Lower leg skin (tissue), 3 donors: ENCODE measurements at regions not wholly inside any gene's neighbourhood (a gene's known extent, or its start where the extent isn't known, plus 50 kb on each side); places are given as distances from the start of the nearest gene placed in this dataset.

ENCODE experiments used
- CTCF ChIP-seq, 3 donors: fragments of 450-650 bp; IDR thresholded peaks; one replicate each; pipeline ENCODE4 v1.5.1; 2016; ENCODE audit warnings: antibody characterized with exemption in 3 of 3, mild to moderate bottlenecking in 3 of 3, moderate library complexity in 2 of 3
- POLR2A ChIP-seq, 2 donors: fragments of 450-650 bp; IDR thresholded peaks; one replicate each; pipeline ENCODE4 v1.6.1; 2016 to 2017; ENCODE audit warnings: antibody characterized with exemption in 2 of 2, mild to moderate bottlenecking in 1 of 2, moderate library complexity in 1 of 2

- TF ChIP-seq CTCF (IDR thresholded peaks at IDR 0.05), result no peak
- TF ChIP-seq POLR2A (IDR thresholded peaks at IDR 0.05), result no peak
Measured at GRCh38 chr4:104881136-104881886, 265.4 kb upstream of the TET2 start.
